Suprapubic skin (tissue), 4 donors: ENCODE measurements at regions not wholly inside any gene's neighbourhood (a gene's known extent, or its start where the extent isn't known, plus 50 kb on each side); places are given as distances from the start of the nearest gene placed in this dataset.

Experiments used
- EP300 ChIP-seq: sonication (generic); formaldehyde crosslinking; IDR thresholded peaks from one replicate; pipeline ENCODE4 v1.6.1; 2017; ENCODE audit warnings: antibody characterized with exemption
- POLR2A ChIP-seq, 2 donors: fragments of 450-650 bp; IDR thresholded peaks; one replicate each; pipeline ENCODE4 v1.6.1; 2017; ENCODE audit warnings: antibody characterized with exemption in 2 of 2, mild to moderate bottlenecking in 2 of 2, moderate library complexity in 2 of 2
- POLR2AphosphoS5 ChIP-seq, 3 donors: sonication (generic); formaldehyde crosslinking; IDR thresholded peaks; one replicate each; pipeline ENCODE4 v1.6.1; 2017; ENCODE audit warnings: antibody characterized with exemption in 3 of 3
- TF ChIP-seq, protein P1 (sequence below), 2 donors: fragments of 200-600 bp in 1 of 2; fragments of 450-650 bp in 1 of 2; sonication (generic) in 1 of 2; IDR thresholded peaks; one replicate each; pipeline ENCODE4 v1.5.1; 2016 to 2019; ENCODE audit warnings: antibody characterized with exemption in 2 of 2, mild to moderate bottlenecking in 1 of 2, moderate library complexity in 1 of 2

DNA sequence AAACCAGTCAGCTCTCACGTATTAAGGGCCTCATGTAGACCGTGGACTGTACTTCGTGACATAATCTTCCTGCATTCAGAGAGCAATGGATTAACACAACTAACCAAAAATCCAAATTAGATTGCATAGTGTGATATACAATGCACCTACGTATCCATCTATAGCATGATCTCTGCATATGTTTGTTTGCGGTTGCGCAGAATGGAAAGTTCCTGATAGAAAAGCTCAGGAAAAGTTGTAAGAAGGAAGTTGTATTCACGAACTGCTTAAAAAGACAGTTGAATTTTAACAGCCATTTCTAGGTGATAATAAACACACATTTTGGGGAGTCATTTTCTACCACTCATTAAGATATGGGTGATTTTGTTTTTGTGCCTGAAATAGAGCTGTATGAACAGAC lies 869.0 kb downstream of the TLE4 start:
- TF ChIP-seq POLR2A (IDR thresholded peaks at IDR 0.05) (no peak), POLR2AphosphoS5 (IDR thresholded peaks at IDR 0.05) (no peak), EP300 (no peak)
- TF ChIP-seq, protein P1, sequence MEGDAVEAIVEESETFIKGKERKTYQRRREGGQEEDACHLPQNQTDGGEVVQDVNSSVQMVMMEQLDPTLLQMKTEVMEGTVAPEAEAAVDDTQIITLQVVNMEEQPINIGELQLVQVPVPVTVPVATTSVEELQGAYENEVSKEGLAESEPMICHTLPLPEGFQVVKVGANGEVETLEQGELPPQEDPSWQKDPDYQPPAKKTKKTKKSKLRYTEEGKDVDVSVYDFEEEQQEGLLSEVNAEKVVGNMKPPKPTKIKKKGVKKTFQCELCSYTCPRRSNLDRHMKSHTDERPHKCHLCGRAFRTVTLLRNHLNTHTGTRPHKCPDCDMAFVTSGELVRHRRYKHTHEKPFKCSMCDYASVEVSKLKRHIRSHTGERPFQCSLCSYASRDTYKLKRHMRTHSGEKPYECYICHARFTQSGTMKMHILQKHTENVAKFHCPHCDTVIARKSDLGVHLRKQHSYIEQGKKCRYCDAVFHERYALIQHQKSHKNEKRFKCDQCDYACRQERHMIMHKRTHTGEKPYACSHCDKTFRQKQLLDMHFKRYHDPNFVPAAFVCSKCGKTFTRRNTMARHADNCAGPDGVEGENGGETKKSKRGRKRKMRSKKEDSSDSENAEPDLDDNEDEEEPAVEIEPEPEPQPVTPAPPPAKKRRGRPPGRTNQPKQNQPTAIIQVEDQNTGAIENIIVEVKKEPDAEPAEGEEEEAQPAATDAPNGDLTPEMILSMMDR (IDR thresholded peaks at IDR 0.05), result no peak
